Muscle layer of duodenum (tissue), 2 donors: ENCODE measurements at regions not wholly inside any gene's neighbourhood (a gene's known extent, or its start where the extent isn't known, plus 50 kb on each side); places are given as distances from the start of the nearest gene placed in this dataset.
"Not testable (repeated sequence)": the region's sequence is repeated elsewhere in the genome, so short reads cannot be mapped to it uniquely, and the experiment has no call there.

Experiments used
- H3K27ac ChIP-seq: one replicate; pipeline ENCODE4 v1.7.0; 2013; ENCODE audit warnings: mild to moderate bottlenecking, low read length
- H3K27me3 ChIP-seq: one replicate; pipeline ENCODE4 v1.7.0; 2013; ENCODE audit warnings: low read depth, mild to moderate bottlenecking, control low read depth, low read length
- H3K36me3 ChIP-seq, 2 donors: one replicate each; pipeline ENCODE4 v1.7.0; 2013; ENCODE audit warnings: low read length in 2 of 2, control low read depth in 1 of 2, mild to moderate bottlenecking in 1 of 2; ENCODE audit not compliant: insufficient read depth in 2 of 2, control insufficient read depth in 1 of 2
- H3K4me1 ChIP-seq, 2 donors: one replicate each; pipeline ENCODE4 v1.7.0; 2013; ENCODE audit warnings: low read length in 2 of 2, mild to moderate bottlenecking in 2 of 2, control low read depth in 1 of 2, moderate library complexity in 1 of 2; ENCODE audit not compliant: insufficient read depth in 2 of 2, control insufficient read depth in 1 of 2
- H3K4me3 ChIP-seq, 2 donors: one replicate each; pipeline ENCODE4 v1.7.0; 2013; ENCODE audit warnings: low read length in 2 of 2, low read depth in 1 of 2, mild to moderate bottlenecking in 1 of 2
- H3K9me3 ChIP-seq, 2 donors: one replicate each; pipeline ENCODE4 v1.7.0; 2013; ENCODE audit warnings: low read length in 2 of 2, control low read depth in 1 of 2, mild to moderate bottlenecking in 1 of 2; ENCODE audit not compliant: control insufficient read depth in 1 of 2
- donor health status: healthy.

GRCh38 chr4:132691668-132692067 is 457.4 kb upstream of the PCDH10 start:
- no peaks in the 10 kb centered on the region for H3K4me1 ChIP-seq
- H3K9me3 ChIP-seq: peaks cover 4 to 5% of the 10 kb centered on the region in 2 donors
- no peaks in the 10 kb centered on the region for H3K27me3 ChIP-seq
- H3K36me3 ChIP-seq: no peaks in the 10 kb centered on the region
- no peak overlapping the region for H3K27ac ChIP-seq
- no peak overlapping the region for H3K4me3 ChIP-seq

- Histone ChIP-seq H3K27me3 (no peaks in the 10 kb centered on the region), H3K27ac (no peak overlapping the region), H3K4me3 (no peak overlapping the region), H3K36me3 (no peaks in the 10 kb centered on the region), H3K9me3 (peaks cover 4 to 5% of the 10 kb centered on the region in 2 donors), H3K4me1 (no peaks in the 10 kb centered on the region)
Measured at GRCh38 chr4:132694775-132695174, 454.3 kb upstream of the PCDH10 start.

GRCh38 chr4:132697505-132697904 is 451.6 kb upstream of the PCDH10 start:
- not testable (repeated sequence) for H3K27me3 ChIP-seq, H3K4me1 ChIP-seq, H3K27ac ChIP-seq

GRCh38 chr4:132707955-132708354 is 441.1 kb upstream of the PCDH10 start:
- Histone ChIP-seq H3K27me3 (no peaks in the 10 kb centered on the region), H3K36me3 (no peaks in the 10 kb centered on the region), H3K27ac (no peak overlapping the region), H3K4me1 (no peaks in the 10 kb centered on the region), H3K4me3 (no peak overlapping the region), H3K9me3 (no peaks in the 10 kb centered on the region)

More at GRCh38 chr4:132697505-132697904, 451.6 kb upstream of the PCDH10 start:
- not testable (repeated sequence) for H3K36me3 ChIP-seq, H3K4me3 ChIP-seq, H3K9me3 ChIP-seq

- Histone ChIP-seq H3K4me3 (no peak overlapping the region), H3K4me1 (no peaks in the 10 kb centered on the region), H3K27me3 (no peaks in the 10 kb centered on the region), H3K27ac (no peak overlapping the region), H3K9me3 (no peaks in the 10 kb centered on the region), H3K36me3 (no peaks in the 10 kb centered on the region)
Measured at GRCh38 chr4:132709056-132709455, 440.0 kb upstream of the PCDH10 start.

- Histone ChIP-seq H3K4me1 (no peaks in the 10 kb centered on the region), H3K36me3 (no peaks in the 10 kb centered on the region), H3K4me3 (no peak overlapping the region), H3K27me3 (no peaks in the 10 kb centered on the region), H3K27ac (no peak overlapping the region), H3K9me3 (no peaks in the 10 kb centered on the region)
Measured at GRCh38 chr4:132710971-132711370, 438.1 kb upstream of the PCDH10 start.

- Histone ChIP-seq H3K9me3 (no peaks in the 10 kb centered on the region), H3K27ac (no peak overlapping the region), H3K4me3 (no peak overlapping the region), H3K27me3 (no peaks in the 10 kb centered on the region), H3K36me3 (no peaks in the 10 kb centered on the region), H3K4me1 (no peaks in the 10 kb centered on the region)
Measured at GRCh38 chr4:132737344-132737743, 411.8 kb upstream of the PCDH10 start.

- H3K27me3 ChIP-seq: no peaks in the 10 kb centered on the region
- H3K27ac ChIP-seq: no peak overlapping the region
- H3K4me1 ChIP-seq: no peaks in the 10 kb centered on the region
- no peaks in the 10 kb centered on the region for H3K36me3 ChIP-seq
- H3K9me3 ChIP-seq: no peaks in the 10 kb centered on the region
- H3K4me3 ChIP-seq: no peak overlapping the region
Measured at GRCh38 chr4:132759199-132759780, 389.8 kb upstream of the PCDH10 start.

- Histone ChIP-seq H3K4me1 (no peaks in the 10 kb centered on the region), H3K27me3 (no peaks in the 10 kb centered on the region), H3K36me3 (no peaks in the 10 kb centered on the region), H3K27ac (no peak overlapping the region), H3K9me3 (no peaks in the 10 kb centered on the region), H3K4me3 (no peak overlapping the region)
Measured at GRCh38 chr4:132763465-132763864, 385.6 kb upstream of the PCDH10 start.

GRCh38 chr4:132767901-132768300 is 381.2 kb upstream of the PCDH10 start:
- no peak overlapping the region for H3K4me3 ChIP-seq

GRCh38 chr4:132770776-132771175 is 378.3 kb upstream of the PCDH10 start:
- Histone ChIP-seq H3K27me3 (no peaks in the 10 kb centered on the region), H3K27ac (no peak overlapping the region), H3K9me3 (peaks cover 0 to 2% of the 10 kb centered on the region in 2 donors), H3K4me1 (no peaks in the 10 kb centered on the region), H3K4me3 (no peak overlapping the region), H3K36me3 (no peaks in the 10 kb centered on the region)

More at GRCh38 chr4:132767901-132768300, 381.2 kb upstream of the PCDH10 start:
- Histone ChIP-seq H3K27me3 (no peaks in the 10 kb centered on the region), H3K9me3 (no peaks in the 10 kb centered on the region), H3K36me3 (no peaks in the 10 kb centered on the region), H3K27ac (no peak overlapping the region), H3K4me1 (no peaks in the 10 kb centered on the region)

- no peaks in the 10 kb centered on the region for H3K4me1 ChIP-seq
- H3K9me3 ChIP-seq: no peaks in the 10 kb centered on the region
- no peaks in the 10 kb centered on the region for H3K36me3 ChIP-seq
- no peaks in the 10 kb centered on the region for H3K27me3 ChIP-seq
- H3K27ac ChIP-seq: no peak overlapping the region
- no peak overlapping the region for H3K4me3 ChIP-seq
Measured at GRCh38 chr4:132792310-132792709, 356.8 kb upstream of the PCDH10 start.
